ENCODE measurements at regions not wholly inside any gene's neighbourhood (a gene's known extent, or its start where the extent isn't known, plus 50 kb on each side); places are given as distances from the start of the nearest gene placed in this dataset.

- DNase-seq: no peak
These were observed 133.0 kb upstream of the FRY start for GRCh38 chr13:31898378-31899071.

GRCh38 chr13:31901985-31902384 is 129.6 kb upstream of the FRY start:
- no peak for DNase-seq

GRCh38 chr13:31903111-31903815 is 128.3 kb upstream of the FRY start:
- no peak for DNase-seq

- DNase-seq: no peak
These were observed 126.4 kb upstream of the FRY start for GRCh38 chr13:31904941-31905824.

GRCh38 chr13:31905961-31906360 is 125.6 kb upstream of the FRY start:
- DNase-seq: no peak

- DNase-seq: no peak
These were observed 122.7 kb upstream of the FRY start for GRCh38 chr13:31908696-31909411.

- no peak for DNase-seq
These were observed 121.6 kb upstream of the FRY start for GRCh38 chr13:31909864-31910551.

GRCh38 chr13:31910633-31911032 is 120.9 kb upstream of the FRY start:
- no peak for DNase-seq

- DNase-seq: no peak
These were observed 118.8 kb upstream of the FRY start for GRCh38 chr13:31912647-31913401.

- no peak for DNase-seq
These were observed 118.1 kb upstream of the FRY start for GRCh38 chr13:31913459-31913858.

- DNase-seq: no peak
These were observed 116.7 kb upstream of the FRY start for GRCh38 chr13:31914843-31915242.

- DNase-seq: no peak
These were observed 112.9 kb upstream of the FRY start for GRCh38 chr13:31918707-31919106.

GRCh38 chr13:31919241-31919640 is 112.3 kb upstream of the FRY start:
- DNase-seq: no peak

- DNase-seq: no peak
These were observed 111.4 kb upstream of the FRY start for GRCh38 chr13:31919971-31920726.

- no peak for DNase-seq
These were observed 110.9 kb upstream of the FRY start for GRCh38 chr13:31920727-31921100.

- DNase-seq: no peak
These were observed 108.8 kb upstream of the FRY start for GRCh38 chr13:31922724-31923123.

- no peak for DNase-seq
These were observed 108.3 kb upstream of the FRY start for GRCh38 chr13:31923134-31923763.

GRCh38 chr13:31925079-31925478 is 106.5 kb upstream of the FRY start:
- DNase-seq: no peak

- DNase-seq: no peak
These were observed 104.3 kb upstream of the FRY start for GRCh38 chr13:31927219-31927653.

GRCh38 chr13:31929031-31929770 is 102.4 kb upstream of the FRY start:
- no peak for DNase-seq
